GM12878 (cell line): ENCODE measurements at regions not wholly inside any gene's neighbourhood (a gene's known extent, or its start where the extent isn't known, plus 50 kb on each side); places are given as distances from the start of the nearest gene placed in this dataset.

ENCODE experiments used
- ATAC-seq: fragments of 200-7000 bp; cut with Tn5 transposase; 3 replicates; pipeline ENCODE4 v1.9.1; 2020; ENCODE audit warnings: mild to moderate bottlenecking, moderate library complexity
- BruUV-seq: library from RNA; stranded (reverse); fragments of 400-500 nt; replicated peaks from 2 replicates; lab custom pipeline; 2021; lab: Mats Ljungman, UMichigan
- CTCF ChIA-PET: fragments of 300-600 bp; sonication (Branson Sonifier 250); formaldehyde crosslinking; extraction: SDS; loops from one replicate; lab custom pipeline; 2021; ENCODE audit warnings: inconsistent platforms; lab: Yijun Ruan, JAX
- POLR2A ChIA-PET: fragments of 350-600 bp; formaldehyde crosslinking; extraction: SDS; loops from one replicate; lab custom pipeline; 2021; ENCODE audit warnings: inconsistent platforms; lab: Charles Lee
- RAD21 ChIA-PET: fragments of 300-600 bp; sonication (Branson Sonifier 250); formaldehyde crosslinking; loops from one replicate; lab custom pipeline; 2023; ENCODE audit warnings: antibody characterized with exemption; ENCODE audit not compliant: unreplicated experiment; lab: Charles Lee
- SMC1A ChIA-PET: fragments of 300-600 bp; sonication (Branson Sonifier 250); formaldehyde crosslinking; loops from one replicate; lab custom pipeline; 2023; ENCODE audit not compliant: unreplicated experiment, uncharacterized antibody; lab: Charles Lee
- DNase-seq: peaks from one replicate; pipeline ENCODE4 v3.0.0-alpha.2; 2011; ENCODE audit warnings: low read depth, low spot score
- FAIRE-seq: peaks from 3 replicates; lab custom pipeline; 2011; peaks lifted over from hg19 to GRCh38; lab: Jason Lieb, UNC
- H2AFZ ChIP-seq: 2 replicates; pipeline ENCODE4 v1.6.0; 2011; ENCODE audit warnings: low read depth, low read length, control low read depth; ENCODE audit not compliant: control insufficient read depth
- H3K27ac ChIP-seq: 2 replicates; pipeline ENCODE4 v1.5.1; 2011; ENCODE audit warnings: control low read depth; ENCODE audit not compliant: control insufficient read depth, insufficient read depth
- H3K27me3 ChIP-seq, 2 experiments: replicated peaks in 1 of 2; 2 replicates each; pipeline versions ENCODE4 v1.6.0 to v1.6.1; 2011; ENCODE audit warnings: low read length in 1 of 2; ENCODE audit not compliant: control insufficient read depth in 2 of 2, insufficient read depth in 2 of 2
- H3K36me3 ChIP-seq, 2 experiments: 2 replicates each; pipeline ENCODE4 v1.5.1; 2011; ENCODE audit warnings: low read length in 1 of 2; ENCODE audit not compliant: control insufficient read depth in 2 of 2, insufficient read depth in 2 of 2
- H3K4me1 ChIP-seq: 2 replicates; pipeline ENCODE4 v1.6.1; 2011; ENCODE audit warnings: mild to moderate bottlenecking, low read length, moderate library complexity, mixed read lengths; ENCODE audit not compliant: control insufficient read depth, insufficient read depth
- H3K4me2 ChIP-seq: 2 replicates; pipeline ENCODE4 v1.6.0; 2011; ENCODE audit warnings: control low read depth; ENCODE audit not compliant: control insufficient read depth, insufficient read depth
- H3K4me3 ChIP-seq: fragments of 200-600 bp; sonication (generic); 2 replicates; pipeline ENCODE4 v1.5.1; 2016
- H3K79me2 ChIP-seq: 2 replicates; pipeline ENCODE4 v1.6.0; 2011; ENCODE audit warnings: low read length; ENCODE audit not compliant: control insufficient read depth, insufficient read depth
- H3K9ac ChIP-seq: 2 replicates; pipeline ENCODE4 v1.8.0; 2011; ENCODE audit warnings: low read length, control low read depth, mixed read lengths; ENCODE audit not compliant: control insufficient read depth, insufficient read depth
- H3K9me3 ChIP-seq: replicated peaks from 3 replicates; pipeline ENCODE4 v1.5.1; 2011; ENCODE audit warnings: mild to moderate bottlenecking, low read length; ENCODE audit not compliant: control insufficient read depth, insufficient read depth
- H4K20me1 ChIP-seq: 2 replicates; pipeline ENCODE4 v1.6.0; 2011; ENCODE audit not compliant: control insufficient read depth, insufficient read depth
- BCL11A ChIP-seq: IDR thresholded peaks from 2 replicates; pipeline ENCODE4 v1.6.1; 2011; ENCODE audit warnings: low read depth, low read length
- CBX5 ChIP-seq: sonication (generic); IDR thresholded peaks from 2 replicates; pipeline ENCODE4 v1.6.1; 2016; ENCODE audit warnings: low read depth, moderate library complexity, mild to moderate bottlenecking, inconsistent platforms
- EZH2 ChIP-seq: IDR thresholded peaks from 2 replicates; pipeline ENCODE4 v1.6.1; 2012; ENCODE audit warnings: low read depth, mild to moderate bottlenecking, control low read depth, inconsistent platforms, low read length, borderline replicate concordance; ENCODE audit not compliant: control insufficient read depth
- HDGF ChIP-seq: fragments of 450-650 bp; IDR thresholded peaks from 2 replicates; pipeline ENCODE4 v1.6.1; 2016; ENCODE audit warnings: antibody characterized with exemption
- IRF4 ChIP-seq: IDR thresholded peaks from 2 replicates; pipeline ENCODE4 v1.6.1; 2011; ENCODE audit warnings: low read depth, low read length
- NFXL1 ChIP-seq: fragments of 450-650 bp; IDR thresholded peaks from 2 replicates; pipeline ENCODE4 v1.6.1; 2017; ENCODE audit warnings: antibody characterized with exemption, mild to moderate bottlenecking, borderline replicate concordance
- PAX8 ChIP-seq: fragments of 450-650 bp; IDR thresholded peaks from 2 replicates; pipeline ENCODE4 v1.6.1; 2017; ENCODE audit warnings: mild to moderate bottlenecking, moderate library complexity
- SREBF2 ChIP-seq: IDR thresholded peaks from 2 replicates; pipeline ENCODE4 v1.6.1; 2012; ENCODE audit warnings: mild to moderate bottlenecking, low read length
- TARDBP ChIP-seq: IDR thresholded peaks from 2 replicates; pipeline ENCODE4 v1.6.1; 2016; ENCODE audit warnings: borderline replicate concordance
- WGBS: methylation state at CpG from one replicate; pipeline ENCODE4 v1.1.6; 2016; ENCODE audit warnings: low lambda C conversion rate; ENCODE audit not compliant: insufficient replicate concordance, insufficient coverage; ENCODE audit errors: missing lambda C conversion rate; 5-methylcytosine and 5-hydroxymethylcytosine counted together
- in situ Hi-C: fragments of 300-500 bp; cut with MboI; formaldehyde crosslinking; loops from 9 replicates; pipeline ENCODE4 v1.14.3; 2018; ENCODE audit warnings: mixed read lengths
- intact Hi-C: fragments of 100-400 bp; cut with micrococcal nuclease; formaldehyde crosslinking; loops from one replicate; pipeline ENCODE4 v1.14.2; 2022; ENCODE audit not compliant: unreplicated experiment
- TF ChIP-seq, protein P1 (sequence below): fragments of 450-650 bp; formaldehyde crosslinking; IDR thresholded peaks from 2 replicates; pipeline ENCODE4 v1.5.0; 2022; ENCODE audit warnings: mild to moderate bottlenecking, missing genetic modification characterization

DNA sequence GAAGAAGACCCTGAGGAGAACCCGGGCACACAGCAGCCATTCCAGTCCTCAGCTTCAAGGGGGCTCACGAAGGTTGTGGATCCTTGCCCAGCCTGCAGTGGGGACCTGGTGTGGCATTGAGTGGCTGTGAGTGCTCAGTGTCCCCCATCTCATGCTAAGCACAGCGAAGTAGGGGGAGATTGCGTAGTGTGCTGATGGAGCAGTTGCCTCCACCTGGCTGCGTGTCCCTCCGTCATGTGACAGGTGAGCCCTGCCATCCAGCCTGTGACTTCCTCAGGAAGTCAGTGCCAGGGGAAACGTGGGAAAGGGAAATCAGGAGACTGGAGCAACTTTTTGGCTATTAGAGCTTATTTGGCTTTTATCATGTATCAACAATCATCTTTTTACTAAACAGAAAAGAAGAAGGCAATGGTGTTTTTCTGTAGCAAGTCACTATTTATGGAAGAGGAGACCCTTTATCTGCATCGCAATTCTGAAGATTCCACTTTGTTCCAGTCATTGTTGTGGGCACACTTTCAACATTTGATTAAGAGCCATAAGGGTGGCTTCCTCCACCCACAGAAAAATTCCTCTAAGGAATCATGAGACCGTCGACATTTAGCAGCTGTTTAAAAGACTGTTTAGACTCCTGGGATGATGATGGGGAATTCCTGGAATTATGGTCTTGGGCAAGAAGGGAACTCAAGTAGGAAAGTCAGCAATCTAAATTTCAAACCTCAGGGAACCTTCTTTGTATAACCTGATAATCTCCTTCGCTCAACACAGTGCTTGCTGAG, 126.8 kb upstream of the SPATA13 start (continued):
- TF ChIP-seq, protein P1, sequence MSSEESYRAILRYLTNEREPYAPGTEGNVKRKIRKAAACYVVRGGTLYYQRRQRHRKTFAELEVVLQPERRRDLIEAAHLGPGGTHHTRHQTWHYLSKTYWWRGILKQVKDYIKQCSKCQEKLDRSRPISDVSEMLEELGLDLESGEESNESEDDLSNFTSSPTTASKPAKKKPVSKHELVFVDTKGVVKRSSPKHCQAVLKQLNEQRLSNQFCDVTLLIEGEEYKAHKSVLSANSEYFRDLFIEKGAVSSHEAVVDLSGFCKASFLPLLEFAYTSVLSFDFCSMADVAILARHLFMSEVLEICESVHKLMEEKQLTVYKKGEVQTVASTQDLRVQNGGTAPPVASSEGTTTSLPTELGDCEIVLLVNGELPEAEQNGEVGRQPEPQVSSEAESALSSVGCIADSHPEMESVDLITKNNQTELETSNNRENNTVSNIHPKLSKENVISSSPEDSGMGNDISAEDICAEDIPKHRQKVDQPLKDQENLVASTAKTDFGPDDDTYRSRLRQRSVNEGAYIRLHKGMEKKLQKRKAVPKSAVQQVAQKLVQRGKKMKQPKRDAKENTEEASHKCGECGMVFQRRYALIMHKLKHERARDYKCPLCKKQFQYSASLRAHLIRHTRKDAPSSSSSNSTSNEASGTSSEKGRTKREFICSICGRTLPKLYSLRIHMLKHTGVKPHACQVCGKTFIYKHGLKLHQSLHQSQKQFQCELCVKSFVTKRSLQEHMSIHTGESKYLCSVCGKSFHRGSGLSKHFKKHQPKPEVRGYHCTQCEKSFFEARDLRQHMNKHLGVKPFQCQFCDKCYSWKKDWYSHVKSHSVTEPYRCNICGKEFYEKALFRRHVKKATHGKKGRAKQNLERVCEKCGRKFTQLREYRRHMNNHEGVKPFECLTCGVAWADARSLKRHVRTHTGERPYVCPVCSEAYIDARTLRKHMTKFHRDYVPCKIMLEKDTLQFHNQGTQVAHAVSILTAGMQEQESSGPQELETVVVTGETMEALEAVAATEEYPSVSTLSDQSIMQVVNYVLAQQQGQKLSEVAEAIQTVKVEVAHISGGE (CRISPR knock-in tag), result no peak
- TF ChIP-seq BCL11A (no peak), TARDBP (no peak)
- TF ChIP-seq, all 136 proteins: peak for 0

DNA sequence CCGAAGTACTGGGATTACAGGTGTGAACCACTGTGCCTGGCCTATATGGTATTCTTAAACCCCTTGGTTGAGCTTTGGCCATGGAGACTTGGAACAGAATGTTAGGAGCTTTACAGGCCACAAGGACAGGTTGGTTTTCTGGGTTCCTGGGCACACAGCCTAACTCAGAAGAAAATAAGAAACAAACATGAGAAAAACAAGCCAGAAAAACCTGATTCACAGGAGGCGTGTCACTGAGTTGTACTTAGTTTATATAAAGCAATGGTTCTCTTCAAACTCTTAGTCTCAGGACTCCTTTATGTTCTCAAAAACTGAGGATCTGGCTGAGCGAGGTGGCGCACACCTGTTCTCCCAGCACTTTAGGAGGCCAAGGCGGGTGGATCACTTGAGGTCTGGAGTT, 125.1 kb upstream of the SPATA13 start:
- Histone ChIP-seq H3K9me3 (no peaks in the 10 kb centered on the region), H3K4me2 (no peak overlapping the region), H3K4me1 (peaks cover 21% of the 10 kb centered on the region), H3K27ac (no peak overlapping the region), H3K36me3 (no peaks in the 10 kb centered on the region), H3K27me3 (peaks cover 0 to 6% of the 10 kb centered on the region in 2 experiments; a peak in 2 of 4 replicates), H3K9ac (no peak overlapping the region), H3K79me2 (no peaks in the 10 kb centered on the region), H4K20me1 (no peaks in the 10 kb centered on the region), H2AFZ (no peak overlapping the region), H3K4me3 (no peak overlapping the region)
- FAIRE-seq (no peak), DNase-seq (no peak), ATAC-seq (no peak)
- ChIA-PET CTCF (interaction anchor here (1.1 to 2.1 kb wide), 5 partner anchors 11 to 193 kb away, joined by 3 to 7 read pairs (median 4); no protein-coding TSS in a partner anchor), RAD21 (no interaction called here), POLR2A (no interaction called here), SMC1A (interaction anchor here (0.9 kb wide), 2 partner anchors 23 to 200 kb away, joined by 3 to 4 read pairs; no protein-coding TSS in a partner anchor)
- in situ Hi-C loops, result no loop called here
- 40% methylated on average over 5 of the region's 5 CpGs for WGBS
- no TSS peak for BruUV-seq
- TF ChIP-seq CBX5, result no peak
- TF ChIP-seq IRF4, result no peak
- TF ChIP-seq PAX8, result no peak
- no peak for TF ChIP-seq EZH2
- no peak for TF ChIP-seq SREBF2
- TF ChIP-seq NFXL1, result no peak
- no peak for TF ChIP-seq HDGF
- intact Hi-C loops, result no loop called here
